SK-N-SH (cell line): ENCODE measurements at regions not wholly inside any gene's neighbourhood (a gene's known extent, or its start where the extent isn't known, plus 50 kb on each side); places are given as distances from the start of the nearest gene placed in this dataset.

ENCODE experiments used
- CTCF ChIA-PET: fragments of 300-600, 350-600 bp; formaldehyde crosslinking; extraction: SDS; loops from one replicate; lab custom pipeline; 2021; lab: Yijun Ruan, JAX
- POLR2A ChIA-PET: fragments of 350-600 bp; sonication (Branson Sonifier 250); formaldehyde crosslinking; extraction: SDS; loops from one replicate; lab custom pipeline; 2020; ENCODE audit warnings: antibody characterized with exemption, inconsistent platforms; lab: Yijun Ruan, JAX
- DNase-seq: peaks from one replicate; pipeline ENCODE4 v3.0.0; 2012
- H2AFZ ChIP-seq: fragments of 200-600 bp; sonication (generic); 2 replicates; pipeline ENCODE4 v1.8.1; 2016; ENCODE audit warnings: antibody characterized with exemption, mild to moderate bottlenecking, low read depth
- H3F3A ChIP-seq: fragments of 200-600 bp; sonication (generic); replicated peaks from 2 replicates; pipeline ENCODE3; 2016; ENCODE audit warnings: antibody characterized with exemption, mild to moderate bottlenecking; ENCODE audit not compliant: insufficient read depth
- H3K27ac ChIP-seq, 2 experiments: fragments of 200-500 bp in 1 of 2; fragments of 200-600 bp in 1 of 2; sonication (Bioruptor generic) in 1 of 2; sonication (generic), shearing (Covaris generic) in 1 of 2; 2 replicates each; pipeline versions ENCODE4 v1.5.1 to v1.6.1; 2014 to 2016; ENCODE audit warnings: low read depth in 2 of 2, inconsistent platforms in 1 of 2, low read length in 1 of 2, mild to moderate bottlenecking in 1 of 2, mixed read lengths in 1 of 2
- H3K27me3 ChIP-seq: fragments of 200-600 bp; sonication (generic), shearing (Covaris generic); 2 replicates; pipeline ENCODE4 v1.6.1; 2016; ENCODE audit warnings: mixed run types; ENCODE audit not compliant: insufficient read depth
- H3K36me3 ChIP-seq, 2 experiments: fragments of 200-500 bp in 1 of 2; fragments of 200-600 bp in 1 of 2; sonication (Bioruptor generic) in 1 of 2; sonication (generic) in 1 of 2; replicated peaks in 1 of 2; 2 replicates each; pipeline versions ENCODE3 to v1.5.1; 2014 to 2016; ENCODE audit warnings: low read length in 1 of 2, mild to moderate bottlenecking in 1 of 2; ENCODE audit not compliant: insufficient read depth in 2 of 2, control insufficient read depth in 1 of 2
- H3K4me1 ChIP-seq, 2 experiments: fragments of 200-500 bp in 1 of 2; fragments of 200-600 bp in 1 of 2; sonication (Bioruptor generic) in 1 of 2; sonication (generic), shearing (Covaris generic) in 1 of 2; 2 replicates each; pipeline versions ENCODE4 v1.5.1 to v1.6.1; 2014 to 2016; ENCODE audit warnings: low read depth in 1 of 2, low read length in 1 of 2, mixed run types in 1 of 2; ENCODE audit not compliant: insufficient read depth in 2 of 2, control insufficient read depth in 1 of 2
- H3K4me2 ChIP-seq: fragments of 200-600 bp; sonication (generic), shearing (Covaris generic); 2 replicates; pipeline ENCODE4 v1.6.1; 2017; ENCODE audit warnings: mixed run types
- H3K4me3 ChIP-seq, 2 experiments: fragments of 200-500 bp in 1 of 2; fragments of 200-600 bp in 1 of 2; sonication (Bioruptor generic) in 1 of 2; sonication (generic), shearing (Covaris generic) in 1 of 2; 2 replicates each; pipeline versions ENCODE4 v1.5.1 to v1.8.1; 2014 to 2016; ENCODE audit warnings: low read depth in 2 of 2, inconsistent platforms in 1 of 2, low read length in 1 of 2, mild to moderate bottlenecking in 1 of 2, mixed read lengths in 1 of 2, moderate library complexity in 1 of 2
- H3K79me2 ChIP-seq: fragments of 200-600 bp; sonication (generic); 2 replicates; pipeline ENCODE4 v1.8.1; 2017; ENCODE audit warnings: mild to moderate bottlenecking; ENCODE audit not compliant: insufficient read depth
- H3K9ac ChIP-seq: fragments of 200-600 bp; sonication (generic); 2 replicates; pipeline ENCODE4 v1.6.1; 2017; ENCODE audit warnings: mixed run types
- H3K9me2 ChIP-seq: fragments of 200-600 bp; sonication (generic); 2 replicates; pipeline ENCODE4 v1.6.1; 2017; ENCODE audit warnings: mixed run types
- H3K9me3 ChIP-seq: fragments of 200-600 bp; sonication (generic); 2 replicates; pipeline ENCODE4 v1.6.1; 2017; ENCODE audit warnings: mixed run types, mild to moderate bottlenecking, moderate library complexity
- H4K20me1 ChIP-seq: fragments of 200-600 bp; sonication (generic); 2 replicates; pipeline ENCODE4 v1.6.1; 2017; ENCODE audit warnings: mild to moderate bottlenecking, mixed run types; ENCODE audit not compliant: insufficient read depth
- CHD2 ChIP-seq: fragments of 150-350 bp; IDR thresholded peaks from 2 replicates; pipeline ENCODE4 v1.6.1; 2018; ENCODE audit warnings: low read length; ENCODE audit not compliant: partially characterized antibody
- FOXM1 ChIP-seq: IDR thresholded peaks from 2 replicates; pipeline ENCODE4 v1.4.0; 2012; ENCODE audit warnings: low read depth, mild to moderate bottlenecking
- GABPA ChIP-seq: IDR thresholded peaks from 2 replicates; pipeline ENCODE4 v1.4.0; 2012; ENCODE audit warnings: low read depth, mild to moderate bottlenecking
- GATA2 ChIP-seq: sonication (generic); formaldehyde crosslinking; IDR thresholded peaks from 2 replicates; pipeline ENCODE4 v1.5.0; 2020; ENCODE audit warnings: mild to moderate bottlenecking, missing genetic modification reagents
- IRF3 ChIP-seq: fragments of 150-350 bp; IDR thresholded peaks from 2 replicates; pipeline ENCODE4 v1.6.1; 2016; ENCODE audit warnings: mild to moderate bottlenecking, low read depth, low read length
- MXI1 ChIP-seq: IDR thresholded peaks from 2 replicates; pipeline ENCODE4 v1.6.1; 2012; ENCODE audit warnings: mild to moderate bottlenecking, low read depth, low read length, improper control_type of control experiment
- NRF1 ChIP-seq: IDR thresholded peaks from 2 replicates; pipeline ENCODE4 v1.6.1; 2012; ENCODE audit warnings: low read depth, mild to moderate bottlenecking, low read length
- PBX3 ChIP-seq: IDR thresholded peaks from 2 replicates; pipeline ENCODE4; 2012
- POLR2AphosphoS5 ChIP-seq: IDR thresholded peaks from 2 replicates; pipeline ENCODE4 v1.6.1; 2012; ENCODE audit warnings: low read depth, low read length
- RAD21 ChIP-seq: IDR thresholded peaks from 2 replicates; pipeline ENCODE4 v1.6.1; 2012; ENCODE audit warnings: mild to moderate bottlenecking, low read length
- REST ChIP-seq: IDR thresholded peaks from 2 replicates; pipeline ENCODE4 v1.6.1; 2012; ENCODE audit warnings: mild to moderate bottlenecking, low read depth, low read length, moderate library complexity
- RXRA ChIP-seq: IDR thresholded peaks from 2 replicates; pipeline ENCODE4 v1.4.0; 2012; ENCODE audit warnings: low read depth, mild to moderate bottlenecking, borderline replicate concordance
- TAF1 ChIP-seq: IDR thresholded peaks from 2 replicates; pipeline ENCODE4 v1.6.1; 2012; ENCODE audit warnings: low read depth, mild to moderate bottlenecking, low read length, moderate library complexity, borderline replicate concordance
- TEAD4 ChIP-seq: IDR thresholded peaks from 2 replicates; pipeline ENCODE4 v1.4.0; 2012; ENCODE audit warnings: mild to moderate bottlenecking, borderline replicate concordance; ENCODE audit not compliant: insufficient read depth
- WGBS: methylation state at CpG from one replicate; pipeline ENCODE4 v1.1.6; 2017; ENCODE audit warnings: low lambda C conversion rate; 5-methylcytosine and 5-hydroxymethylcytosine counted together
- TF ChIP-seq, protein P1 (sequence below): IDR thresholded peaks from 2 replicates; pipeline ENCODE4 v1.4.0; 2012; ENCODE audit warnings: low read depth, borderline replicate concordance
- TF ChIP-seq, protein P2 (sequence below): IDR thresholded peaks from 2 replicates; pipeline ENCODE4 v1.4.0; 2012; ENCODE audit warnings: low read depth, borderline replicate concordance
- TF ChIP-seq, protein P3 (sequence below): fragments of 200-600 bp; sonication (generic); IDR thresholded peaks from 2 replicates; pipeline ENCODE4 v1.6.1; 2017; ENCODE audit warnings: antibody characterized with exemption, mild to moderate bottlenecking, moderate library complexity

GRCh38 chr18:27823053-27823452 is 353.9 kb downstream of the CDH2 start:
- POLR2A ChIA-PET = no interaction called here
- H2AFZ ChIP-seq = no peak overlapping the region
- TF ChIP-seq, protein P1, sequence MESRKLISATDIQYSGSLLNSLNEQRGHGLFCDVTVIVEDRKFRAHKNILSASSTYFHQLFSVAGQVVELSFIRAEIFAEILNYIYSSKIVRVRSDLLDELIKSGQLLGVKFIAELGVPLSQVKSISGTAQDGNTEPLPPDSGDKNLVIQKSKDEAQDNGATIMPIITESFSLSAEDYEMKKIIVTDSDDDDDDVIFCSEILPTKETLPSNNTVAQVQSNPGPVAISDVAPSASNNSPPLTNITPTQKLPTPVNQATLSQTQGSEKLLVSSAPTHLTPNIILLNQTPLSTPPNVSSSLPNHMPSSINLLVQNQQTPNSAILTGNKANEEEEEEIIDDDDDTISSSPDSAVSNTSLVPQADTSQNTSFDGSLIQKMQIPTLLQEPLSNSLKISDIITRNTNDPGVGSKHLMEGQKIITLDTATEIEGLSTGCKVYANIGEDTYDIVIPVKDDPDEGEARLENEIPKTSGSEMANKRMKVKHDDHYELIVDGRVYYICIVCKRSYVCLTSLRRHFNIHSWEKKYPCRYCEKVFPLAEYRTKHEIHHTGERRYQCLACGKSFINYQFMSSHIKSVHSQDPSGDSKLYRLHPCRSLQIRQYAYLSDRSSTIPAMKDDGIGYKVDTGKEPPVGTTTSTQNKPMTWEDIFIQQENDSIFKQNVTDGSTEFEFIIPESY = no peak
- TF ChIP-seq IRF3 = no peak
- no peak for TF ChIP-seq GATA2 (CRISPR knock-in tag)
- no peak for TF ChIP-seq TEAD4
- TF ChIP-seq RXRA = no peak
- TF ChIP-seq MXI1 = no peak
- no peak for TF ChIP-seq RAD21
- TF ChIP-seq GABPA = no peak
- TF ChIP-seq PBX3 = no peak
- no peak for TF ChIP-seq NRF1
- no peak for TF ChIP-seq TAF1
- TF ChIP-seq POLR2AphosphoS5 = no peak
- TF ChIP-seq, protein P2, sequence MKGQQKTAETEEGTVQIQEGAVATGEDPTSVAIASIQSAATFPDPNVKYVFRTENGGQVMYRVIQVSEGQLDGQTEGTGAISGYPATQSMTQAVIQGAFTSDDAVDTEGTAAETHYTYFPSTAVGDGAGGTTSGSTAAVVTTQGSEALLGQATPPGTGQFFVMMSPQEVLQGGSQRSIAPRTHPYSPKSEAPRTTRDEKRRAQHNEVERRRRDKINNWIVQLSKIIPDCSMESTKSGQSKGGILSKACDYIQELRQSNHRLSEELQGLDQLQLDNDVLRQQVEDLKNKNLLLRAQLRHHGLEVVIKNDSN = no peak
- TF ChIP-seq REST = no peak
- no peak for TF ChIP-seq CHD2
- no peak for TF ChIP-seq FOXM1
- TF ChIP-seq, protein P3, sequence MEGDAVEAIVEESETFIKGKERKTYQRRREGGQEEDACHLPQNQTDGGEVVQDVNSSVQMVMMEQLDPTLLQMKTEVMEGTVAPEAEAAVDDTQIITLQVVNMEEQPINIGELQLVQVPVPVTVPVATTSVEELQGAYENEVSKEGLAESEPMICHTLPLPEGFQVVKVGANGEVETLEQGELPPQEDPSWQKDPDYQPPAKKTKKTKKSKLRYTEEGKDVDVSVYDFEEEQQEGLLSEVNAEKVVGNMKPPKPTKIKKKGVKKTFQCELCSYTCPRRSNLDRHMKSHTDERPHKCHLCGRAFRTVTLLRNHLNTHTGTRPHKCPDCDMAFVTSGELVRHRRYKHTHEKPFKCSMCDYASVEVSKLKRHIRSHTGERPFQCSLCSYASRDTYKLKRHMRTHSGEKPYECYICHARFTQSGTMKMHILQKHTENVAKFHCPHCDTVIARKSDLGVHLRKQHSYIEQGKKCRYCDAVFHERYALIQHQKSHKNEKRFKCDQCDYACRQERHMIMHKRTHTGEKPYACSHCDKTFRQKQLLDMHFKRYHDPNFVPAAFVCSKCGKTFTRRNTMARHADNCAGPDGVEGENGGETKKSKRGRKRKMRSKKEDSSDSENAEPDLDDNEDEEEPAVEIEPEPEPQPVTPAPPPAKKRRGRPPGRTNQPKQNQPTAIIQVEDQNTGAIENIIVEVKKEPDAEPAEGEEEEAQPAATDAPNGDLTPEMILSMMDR = no peak

More at GRCh38 chr18:27823053-27823452, 353.9 kb downstream of the CDH2 start:
- H3K79me2 ChIP-seq = no peaks in the 10 kb centered on the region
- H3F3A ChIP-seq = no peaks in the 10 kb centered on the region
- no peaks in the 10 kb centered on the region for H3K36me3 ChIP-seq
- no peak for DNase-seq
- H3K27me3 ChIP-seq = no peaks in the 10 kb centered on the region
- no peaks in the 10 kb centered on the region; a peak in 1 of 4 replicates for H3K4me1 ChIP-seq
- CTCF ChIA-PET = no interaction called here
- H3K4me3 ChIP-seq = no peak overlapping the region
- H3K4me2 ChIP-seq = no peak overlapping the region
- no peaks in the 10 kb centered on the region for H3K9me2 ChIP-seq
- WGBS = 78% methylated on average over 4 of the region's 4 CpGs
- H3K9me3 ChIP-seq = no peaks in the 10 kb centered on the region; the same call in 1 of the 2 replicates
- no peaks in the 10 kb centered on the region for H4K20me1 ChIP-seq
- H3K9ac ChIP-seq = no peak overlapping the region
- H3K27ac ChIP-seq = no peak overlapping the region
